ENCODE measurements at regions not wholly inside any gene's neighbourhood (a gene's known extent, or its start where the extent isn't known, plus 50 kb on each side); places are given as distances from the start of the nearest gene placed in this dataset.

DNA sequence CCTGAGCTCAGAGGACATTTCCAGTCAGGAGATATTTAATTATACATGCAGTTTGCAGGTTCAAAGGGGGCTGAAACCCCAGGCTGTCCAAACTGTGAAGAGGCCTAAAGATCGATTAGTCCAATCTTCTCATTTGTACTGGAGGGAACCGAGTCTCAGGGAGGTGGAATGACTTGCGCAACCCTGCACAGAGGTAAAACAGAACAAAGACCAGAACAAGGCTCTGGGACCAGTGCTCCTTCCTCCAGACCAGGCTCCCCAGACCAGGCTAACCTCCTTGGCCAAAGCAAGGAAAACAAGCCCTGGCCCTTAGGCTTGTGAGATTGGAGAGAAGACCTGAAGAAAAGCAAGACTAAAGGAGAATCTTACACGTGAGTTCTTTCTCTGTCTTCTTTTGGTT, 120.8 kb downstream of the ENC1 start:
- no peak for DNase-seq (ENCODE audit: low spot score)
- Histone ChIP-seq H3K27ac (ENCODE audit: low read depth, low read length, poor library complexity, severe bottlenecking) (no peak overlapping the region), H3K4me1 (ENCODE audit: insufficient read depth, low read length, poor library complexity, severe bottlenecking) (no peaks in the 10 kb centered on the region), H3K4me3 (ENCODE audit: low read depth, low read length, poor library complexity, severe bottlenecking) (no peak overlapping the region), H3K36me3 (ENCODE audit: insufficient read depth, low read length, poor library complexity, severe bottlenecking) (no peaks in the 10 kb centered on the region), H3K9me3 (ENCODE audit: low read depth, low read length, poor library complexity, severe bottlenecking) (peaks cover 9% of the 10 kb centered on the region), H3K27me3 (replicated peaks; ENCODE audit: insufficient read depth, low read depth, low read length, poor library complexity) (no peaks in the 10 kb centered on the region)
- ChIA-PET POLR2A (ENCODE audit: low non-redundant PET) (interaction anchor here (0.5 kb wide), 1 partner anchor 926 kb away, joined by 3 read pairs; no protein-coding TSS in a partner anchor), CTCF (interaction anchor here (0.6 kb wide), 1 partner anchor 23 kb away, joined by 4 read pairs; no protein-coding TSS in a partner anchor)
- TF ChIP-seq, protein P1, sequence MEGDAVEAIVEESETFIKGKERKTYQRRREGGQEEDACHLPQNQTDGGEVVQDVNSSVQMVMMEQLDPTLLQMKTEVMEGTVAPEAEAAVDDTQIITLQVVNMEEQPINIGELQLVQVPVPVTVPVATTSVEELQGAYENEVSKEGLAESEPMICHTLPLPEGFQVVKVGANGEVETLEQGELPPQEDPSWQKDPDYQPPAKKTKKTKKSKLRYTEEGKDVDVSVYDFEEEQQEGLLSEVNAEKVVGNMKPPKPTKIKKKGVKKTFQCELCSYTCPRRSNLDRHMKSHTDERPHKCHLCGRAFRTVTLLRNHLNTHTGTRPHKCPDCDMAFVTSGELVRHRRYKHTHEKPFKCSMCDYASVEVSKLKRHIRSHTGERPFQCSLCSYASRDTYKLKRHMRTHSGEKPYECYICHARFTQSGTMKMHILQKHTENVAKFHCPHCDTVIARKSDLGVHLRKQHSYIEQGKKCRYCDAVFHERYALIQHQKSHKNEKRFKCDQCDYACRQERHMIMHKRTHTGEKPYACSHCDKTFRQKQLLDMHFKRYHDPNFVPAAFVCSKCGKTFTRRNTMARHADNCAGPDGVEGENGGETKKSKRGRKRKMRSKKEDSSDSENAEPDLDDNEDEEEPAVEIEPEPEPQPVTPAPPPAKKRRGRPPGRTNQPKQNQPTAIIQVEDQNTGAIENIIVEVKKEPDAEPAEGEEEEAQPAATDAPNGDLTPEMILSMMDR (conservative IDR thresholded peaks at IDR 0.05; ENCODE audit: low read depth, low read length), result no peak
- TF ChIP-seq EZH2 (IDR thresholded peaks at IDR 0.05; ENCODE audit: borderline replicate concordance, low read depth, low read length, poor library complexity, severe bottlenecking), result no peak
- no TSS peak for BruUV-seq (replicated peaks)
- intact Hi-C loops (cut with micrococcal nuclease; ENCODE audit: unreplicated experiment), result no loop called here

DNA sequence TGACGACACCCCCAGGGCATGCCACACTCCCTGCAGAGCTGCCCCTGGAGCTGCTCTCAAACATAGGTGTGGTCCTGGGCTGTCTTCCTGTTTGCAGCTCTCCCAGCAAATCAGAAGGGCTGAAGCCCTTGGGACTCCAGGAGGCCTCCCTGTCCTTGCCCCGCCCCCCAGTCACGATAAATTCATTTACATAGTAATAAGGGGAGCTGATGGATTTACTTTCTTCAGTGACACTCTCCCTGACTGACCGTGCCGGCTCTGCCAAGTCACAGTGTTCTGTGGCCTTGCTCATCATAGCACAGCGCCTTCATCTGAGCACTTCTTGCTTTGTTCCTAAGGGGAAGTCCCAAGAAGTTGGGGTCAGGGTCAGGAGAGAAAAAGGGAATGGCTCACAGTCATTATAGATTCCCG, 121.4 kb downstream of the ENC1 start:
- TF ChIP-seq EZH2 (IDR thresholded peaks at IDR 0.05; ENCODE audit: borderline replicate concordance, low read depth, low read length, poor library complexity, severe bottlenecking), result no peak
- TF ChIP-seq, protein P1 (conservative IDR thresholded peaks at IDR 0.05; ENCODE audit: low read depth, low read length), result no peak
- ChIA-PET CTCF (interaction anchor here (0.6 kb wide), 2 partner anchors 23 to 24 kb away, joined by 3 to 4 read pairs; no protein-coding TSS in a partner anchor), POLR2A (ENCODE audit: low non-redundant PET) (interaction anchor here (0.5 kb wide), 1 partner anchor 926 kb away, joined by 3 read pairs; no protein-coding TSS in a partner anchor)
- no peak for DNase-seq (ENCODE audit: low spot score)
- intact Hi-C loops (cut with micrococcal nuclease; ENCODE audit: unreplicated experiment), result no loop called here
- Histone ChIP-seq H3K36me3 (ENCODE audit: insufficient read depth, low read length, poor library complexity, severe bottlenecking) (no peaks in the 10 kb centered on the region), H3K27me3 (replicated peaks; ENCODE audit: insufficient read depth, low read depth, low read length, poor library complexity) (no peaks in the 10 kb centered on the region), H3K4me3 (ENCODE audit: low read depth, low read length, poor library complexity, severe bottlenecking) (no peak overlapping the region), H3K4me1 (ENCODE audit: insufficient read depth, low read length, poor library complexity, severe bottlenecking) (no peaks in the 10 kb centered on the region), H3K9me3 (ENCODE audit: low read depth, low read length, poor library complexity, severe bottlenecking) (peaks cover 6% of the 10 kb centered on the region), H3K27ac (ENCODE audit: low read depth, low read length, poor library complexity, severe bottlenecking) (no peak overlapping the region)
- BruUV-seq (replicated peaks), result no TSS peak

DNA sequence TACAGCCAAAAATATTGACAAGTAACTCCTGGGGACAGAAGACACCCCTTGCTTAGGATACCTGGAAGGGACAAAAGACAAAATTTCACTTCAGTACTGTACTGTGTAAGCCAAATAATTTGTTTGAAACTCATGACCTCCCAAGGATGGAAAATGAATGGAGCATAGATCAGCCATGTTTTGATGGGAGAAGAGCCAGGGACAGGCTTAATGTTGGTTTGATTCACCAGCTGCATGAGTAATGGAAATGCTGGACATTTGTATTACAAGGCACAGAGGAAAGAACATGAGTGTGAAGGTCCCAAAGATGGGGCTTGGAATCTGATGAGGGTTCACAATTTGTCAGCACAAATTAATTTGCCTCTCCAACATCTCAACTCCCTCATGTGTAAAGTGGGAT, 122.8 kb downstream of the ENC1 start:
- no peak overlapping the region for H3K4me3 ChIP-seq (ENCODE audit: low read depth, low read length, poor library complexity, severe bottlenecking)
- no peaks in the 10 kb centered on the region for H3K4me1 ChIP-seq (ENCODE audit: insufficient read depth, low read length, poor library complexity, severe bottlenecking)
- intact Hi-C loops (cut with micrococcal nuclease; ENCODE audit: unreplicated experiment), result no loop called here
- TF ChIP-seq, protein P1 (conservative IDR thresholded peaks at IDR 0.05; ENCODE audit: low read depth, low read length), result no peak
- TF ChIP-seq EZH2 (IDR thresholded peaks at IDR 0.05; ENCODE audit: borderline replicate concordance, low read depth, low read length, poor library complexity, severe bottlenecking), result no peak
- no peaks in the 10 kb centered on the region for H3K27me3 ChIP-seq (replicated peaks; ENCODE audit: insufficient read depth, low read depth, low read length, poor library complexity)
- no peaks in the 10 kb centered on the region for H3K9me3 ChIP-seq (ENCODE audit: low read depth, low read length, poor library complexity, severe bottlenecking)
- DNase-seq (ENCODE audit: low spot score), result no peak
- BruUV-seq (replicated peaks), result no TSS peak
- H3K27ac ChIP-seq (ENCODE audit: low read depth, low read length, poor library complexity, severe bottlenecking), result no peak overlapping the region
- ChIA-PET CTCF (no interaction called here), POLR2A (ENCODE audit: low non-redundant PET) (interaction anchor here (0.6 kb wide), 1 partner anchor 260 kb away, joined by 5 read pairs; no protein-coding TSS in a partner anchor)
- no peaks in the 10 kb centered on the region for H3K36me3 ChIP-seq (ENCODE audit: insufficient read depth, low read length, poor library complexity, severe bottlenecking)
